Sigmoid colon (tissue), 4 donors: ENCODE measurements at regions not wholly inside any gene's neighbourhood (a gene's known extent, or its start where the extent isn't known, plus 50 kb on each side); places are given as distances from the start of the nearest gene placed in this dataset.

ENCODE experiments used
- CTCF ChIP-seq, 4 experiments: fragments of 450-650 bp in 3 of 4; fragments of 200-600 bp in 1 of 4; IDR thresholded peaks; one replicate each; pipeline ENCODE4 v1.5.1; 2016 to 2019; ENCODE audit warnings: antibody characterized with exemption in 4 of 4, mild to moderate bottlenecking in 3 of 4, moderate library complexity in 2 of 4
- EP300 ChIP-seq, 4 donors: sonication (generic); formaldehyde crosslinking; IDR thresholded peaks; one replicate each; pipeline ENCODE4 v1.6.1; 2017; ENCODE audit warnings: antibody characterized with exemption in 4 of 4
- POLR2A ChIP-seq, 2 donors: fragments of 450-650 bp; IDR thresholded peaks; one replicate each; pipeline ENCODE4 v1.6.1; 2016; ENCODE audit warnings: antibody characterized with exemption in 2 of 2, mild to moderate bottlenecking in 2 of 2, moderate library complexity in 2 of 2

GRCh38 chr16:73287859-73288405 is 240.0 kb upstream of the ZFHX3 start:
- no peak for TF ChIP-seq CTCF (IDR thresholded peaks at IDR 0.05)
- no peak for TF ChIP-seq POLR2A (IDR thresholded peaks at IDR 0.05)
- TF ChIP-seq EP300 (IDR thresholded peaks at IDR 0.05), result no peak
